Natural killer cell (primary cell): ENCODE measurements at regions not wholly inside any gene's neighbourhood (a gene's known extent, or its start where the extent isn't known, plus 50 kb on each side); places are given as distances from the start of the nearest gene placed in this dataset.
"Not testable (repeated sequence)": the region's sequence is repeated elsewhere in the genome, so short reads cannot be mapped to it uniquely, and the experiment has no call there.

Source experiments
- ATAC-seq, 3 donors: fragments of 150-1000 bp in 2 of 3; fragments of 200-7000 bp in 1 of 3; cut with Tn5 transposase; 1 replicate in 1 of 3; 2 replicates in 2 of 3; pipeline ENCODE4 v1.10.0; 2021; ENCODE audit warnings: mild to moderate bottlenecking in 2 of 3, moderate library complexity in 2 of 3
- DNase-seq, 2 donors: peaks; one replicate each; pipeline versions ENCODE4 v3.0.0 to v3.0.0-alpha.2; 2013 to 2021; ENCODE audit warnings: mixed read lengths in 1 of 2
- H3K27ac ChIP-seq: one replicate; pipeline ENCODE4 v1.5.1; 2013; ENCODE audit warnings: mild to moderate bottlenecking, low read length
- H3K27me3 ChIP-seq: one replicate; pipeline ENCODE4 v1.6.1; 2013; ENCODE audit warnings: low read length; ENCODE audit not compliant: control insufficient read depth, insufficient read depth
- H3K36me3 ChIP-seq: one replicate; pipeline ENCODE4 v1.6.1; 2013; ENCODE audit warnings: low read length; ENCODE audit not compliant: control insufficient read depth, insufficient read depth
- H3K4me1 ChIP-seq: one replicate; pipeline ENCODE4 v1.6.1; 2013; ENCODE audit warnings: low read length; ENCODE audit not compliant: control insufficient read depth, insufficient read depth
- H3K4me3 ChIP-seq: one replicate; pipeline ENCODE4 v1.5.1; 2013; ENCODE audit warnings: low read length
- H3K9me3 ChIP-seq: one replicate; pipeline ENCODE4 v1.6.1; 2013; ENCODE audit warnings: low read length; ENCODE audit not compliant: control insufficient read depth, insufficient read depth
- H3K27ac Mint-ChIP-seq, 2 donors: one replicate each; pipeline ENCODE4 v1.8.0; 2022; ENCODE audit warnings: mild to moderate bottlenecking in 2 of 2, mixed read lengths in 2 of 2, moderate library complexity in 1 of 2
- H3K27me3 Mint-ChIP-seq, 2 donors: one replicate each; pipeline ENCODE4 v1.8.0; 2022; ENCODE audit warnings: low read depth in 2 of 2, mixed read lengths in 2 of 2
- H3K36me3 Mint-ChIP-seq: one replicate; pipeline ENCODE4 v1.8.0; 2022; ENCODE audit warnings: mixed read lengths
- H3K4me1 Mint-ChIP-seq, 2 donors: one replicate each; pipeline ENCODE4 v1.8.0; 2022; ENCODE audit warnings: mixed read lengths in 2 of 2
- H3K4me3 Mint-ChIP-seq: one replicate; pipeline ENCODE4 v1.8.0; 2022; ENCODE audit warnings: mild to moderate bottlenecking, moderate library complexity, mixed read lengths
- H3K9me3 Mint-ChIP-seq, 2 donors: one replicate each; pipeline ENCODE4 v1.8.0; 2022; ENCODE audit warnings: mixed read lengths in 2 of 2
- CTCF ChIP-seq: fragments of 200-600 bp; IDR thresholded peaks from one replicate; pipeline ENCODE4 v1.8.0; 2022; ENCODE audit warnings: antibody characterized with exemption
- WGBS: methylation state at CpG from one replicate; pipeline ENCODE4 v1.1.7; 2013; ENCODE audit warnings: missing lambda C conversion rate; ENCODE audit not compliant: insufficient coverage; 5-methylcytosine and 5-hydroxymethylcytosine counted together
- intact Hi-C: fragments of 100-400 bp; cut with micrococcal nuclease; formaldehyde crosslinking; loops from one replicate; pipeline ENCODE4 v1.14.2; 2022

GRCh38 chr2:237208373-237209260 lies 122.9 kb downstream of the COPS8 start:
- H3K27me3 Mint-ChIP-seq: peaks cover 0 to 3% of the 10 kb centered on the region in 2 donors
- TF ChIP-seq CTCF: no peak
- 77% methylated on average over 16 of the region's 16 CpGs for WGBS
- Histone ChIP-seq H3K4me3 (no peak overlapping the region), H3K36me3 (no peaks in the 10 kb centered on the region), H3K9me3 (no peaks in the 10 kb centered on the region), H3K27me3 (no peaks in the 10 kb centered on the region), H3K4me1 (no peaks in the 10 kb centered on the region), H3K27ac (no peak overlapping the region)
- no peak overlapping the region for H3K4me3 Mint-ChIP-seq
- intact Hi-C loops: no loop called here
- no peaks in the 10 kb centered on the region for H3K36me3 Mint-ChIP-seq
- no peak overlapping the region for H3K27ac Mint-ChIP-seq
- H3K4me1 Mint-ChIP-seq: no peaks in the 10 kb centered on the region
- no peak for DNase-seq
- ATAC-seq: no peak
- H3K9me3 Mint-ChIP-seq: no peaks in the 10 kb centered on the region

- Mint-ChIP-seq H3K4me3 (no peak overlapping the region), H3K27ac (no peak overlapping the region), H3K4me1 (no peaks in the 10 kb centered on the region), H3K9me3 (no peaks in the 10 kb centered on the region), H3K27me3 (no peaks in the 10 kb centered on the region), H3K36me3 (no peaks in the 10 kb centered on the region)
- no peaks in the 10 kb centered on the region for H3K4me1 ChIP-seq
- no peaks in the 10 kb centered on the region for H3K36me3 ChIP-seq
- H3K27me3 ChIP-seq: no peaks in the 10 kb centered on the region
- no peak for TF ChIP-seq CTCF
- WGBS: 77% methylated on average over 4 of the region's 6 CpGs
- intact Hi-C loops: no loop called here
- no peak overlapping the region for H3K4me3 ChIP-seq
- DNase-seq: no peak
- ATAC-seq: no peak
- no peaks in the 10 kb centered on the region for H3K9me3 ChIP-seq
- H3K27ac ChIP-seq: no peak overlapping the region
Observed at GRCh38 chr2:237209885-237210284, 124.2 kb downstream of the COPS8 start.

- intact Hi-C loops: no loop called here
- Histone ChIP-seq H3K27ac (no peak overlapping the region), H3K4me3 (no peak overlapping the region), H3K9me3 (no peaks in the 10 kb centered on the region), H3K27me3 (no peaks in the 10 kb centered on the region), H3K4me1 (no peaks in the 10 kb centered on the region), H3K36me3 (no peaks in the 10 kb centered on the region)
- DNase-seq (no peak), ATAC-seq (no peak)
- no peak for TF ChIP-seq CTCF
- Mint-ChIP-seq H3K27me3 (no peaks in the 10 kb centered on the region), H3K4me1 (no peaks in the 10 kb centered on the region), H3K27ac (no peak overlapping the region), H3K9me3 (no peaks in the 10 kb centered on the region), H3K4me3 (no peak overlapping the region), H3K36me3 (no peaks in the 10 kb centered on the region)
- 87% methylated on average over 7 of the region's 7 CpGs for WGBS
Observed at GRCh38 chr2:237210297-237210696, 124.6 kb downstream of the COPS8 start.

GRCh38 chr2:237210763-237211162 lies 125.1 kb downstream of the COPS8 start:
- no peak overlapping the region for H3K4me3 Mint-ChIP-seq
- Histone ChIP-seq H3K27ac (no peak overlapping the region), H3K36me3 (no peaks in the 10 kb centered on the region), H3K9me3 (no peaks in the 10 kb centered on the region), H3K4me1 (no peaks in the 10 kb centered on the region), H3K4me3 (no peak overlapping the region), H3K27me3 (no peaks in the 10 kb centered on the region)
- intact Hi-C loops: no loop called here
- TF ChIP-seq CTCF: no peak
- no peak for ATAC-seq
- H3K4me1 Mint-ChIP-seq: no peaks in the 10 kb centered on the region
- H3K27me3 Mint-ChIP-seq: no peaks in the 10 kb centered on the region
- no peak overlapping the region for H3K27ac Mint-ChIP-seq
- H3K36me3 Mint-ChIP-seq: no peaks in the 10 kb centered on the region
- no peak for DNase-seq
- WGBS: 66% methylated on average over 6 of the region's 6 CpGs
- H3K9me3 Mint-ChIP-seq: no peaks in the 10 kb centered on the region

GRCh38 chr2:237212356-237213279 lies 126.9 kb downstream of the COPS8 start:
- H3K4me1 ChIP-seq, H3K36me3 ChIP-seq, H3K4me1 Mint-ChIP-seq, H3K4me3 ChIP-seq, DNase-seq, intact Hi-C loops, H3K27me3 ChIP-seq, H3K4me3 Mint-ChIP-seq, H3K27me3 Mint-ChIP-seq, H3K9me3 Mint-ChIP-seq, H3K9me3 ChIP-seq, H3K27ac Mint-ChIP-seq, H3K36me3 Mint-ChIP-seq, H3K27ac ChIP-seq: not testable (repeated sequence)
- WGBS: 95% methylated on average over 9 of the region's 9 CpGs
- peak in 1 of 3 donors; percentile 12 for ATAC-seq
